ENCODE measurements at regions not wholly inside any gene's neighbourhood (a gene's known extent, or its start where the extent isn't known, plus 50 kb on each side); places are given as distances from the start of the nearest gene placed in this dataset.
A peak's percentile ranks its signal among the peaks of the same experiment; 100 is the strongest.
"Not testable (repeated sequence)": the region's sequence is repeated elsewhere in the genome, so short reads cannot be mapped to it uniquely, and the experiment has no call there.

GRCh38 chr6:51430589-51430988 lies 611.9 kb downstream of the TFAP2B start:
- DNase-seq, result no peak

DNA sequence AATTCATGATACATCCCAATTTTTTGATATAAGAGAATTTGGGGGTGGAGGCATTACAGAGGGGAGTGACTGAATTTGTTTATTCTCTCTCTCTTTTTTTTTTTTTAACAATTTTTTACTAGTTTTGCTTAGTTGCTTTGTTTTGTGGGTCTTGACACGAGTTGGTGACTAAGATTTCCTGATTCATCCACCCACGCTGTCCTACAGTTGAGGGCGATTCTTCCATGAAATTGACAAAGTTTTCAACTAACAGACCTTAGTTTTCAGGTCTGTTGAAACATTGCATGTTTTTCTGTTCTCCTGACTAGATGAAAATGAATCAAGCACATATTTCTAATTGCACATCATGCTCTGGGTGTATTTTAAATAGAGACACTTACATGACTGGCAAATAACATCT lies 613.8 kb downstream of the TFAP2B start:
- DNase-seq, result no peak

DNA sequence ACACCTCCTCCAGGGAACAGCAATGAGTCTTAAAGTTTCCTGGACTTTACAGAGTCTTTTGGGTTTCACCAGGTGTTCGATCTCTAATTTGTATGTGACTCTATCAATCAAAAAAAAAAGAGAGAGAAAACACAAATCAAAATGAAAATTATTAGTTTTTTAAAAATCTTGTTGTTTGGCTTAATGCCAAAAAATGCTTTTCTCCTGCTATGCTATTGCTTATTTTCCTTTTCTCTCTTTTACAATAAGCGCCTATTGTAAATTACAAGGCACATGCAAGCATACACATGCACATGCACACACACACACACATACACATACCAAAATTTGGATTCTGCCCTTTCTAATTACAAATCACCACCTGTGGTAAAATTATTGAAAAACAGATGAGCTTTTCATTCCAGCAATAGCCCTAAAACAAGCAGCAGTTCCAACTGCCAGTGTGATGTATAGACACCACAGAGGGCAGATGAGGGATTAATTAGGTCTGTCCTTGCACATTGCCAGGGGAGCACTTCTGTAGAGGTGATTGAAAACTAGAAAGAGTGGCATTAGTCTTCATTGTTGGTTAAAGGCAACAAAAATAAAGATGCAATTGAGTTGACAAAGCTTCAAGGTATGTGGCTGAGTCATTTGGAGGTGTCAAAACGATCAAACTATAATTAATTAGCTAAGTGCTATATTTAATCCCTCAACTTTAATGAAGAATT lies 631.7 kb downstream of the TFAP2B start:
- DNase-seq, result no peak

- no peak for DNase-seq
These were observed 632.3 kb downstream of the TFAP2B start for GRCh38 chr6:51450958-51451357.

DNA sequence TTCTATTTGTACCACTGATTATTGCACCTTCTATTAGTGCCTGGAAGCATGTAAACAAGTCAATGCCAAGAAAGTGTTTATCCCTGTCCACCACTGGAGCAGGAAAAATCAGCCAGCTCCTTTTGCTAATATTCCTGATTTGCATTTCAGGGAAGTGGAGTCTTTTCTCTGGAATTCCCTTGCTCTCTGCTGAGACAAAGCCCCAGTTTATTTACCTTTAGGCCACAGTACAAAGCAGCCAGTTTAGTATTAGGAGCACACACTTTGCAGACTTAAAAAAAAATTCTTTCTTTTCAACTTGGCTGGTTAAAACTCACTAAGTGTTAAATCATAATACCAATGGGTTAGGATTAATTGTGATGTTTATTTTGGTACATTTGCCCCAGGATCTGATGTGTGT lies 631.1 kb downstream of the PKHD1 start:
- no peak for DNase-seq

- no peak for DNase-seq
These were observed 627.5 kb downstream of the PKHD1 start for GRCh38 chr6:51459958-51460357.

DNA sequence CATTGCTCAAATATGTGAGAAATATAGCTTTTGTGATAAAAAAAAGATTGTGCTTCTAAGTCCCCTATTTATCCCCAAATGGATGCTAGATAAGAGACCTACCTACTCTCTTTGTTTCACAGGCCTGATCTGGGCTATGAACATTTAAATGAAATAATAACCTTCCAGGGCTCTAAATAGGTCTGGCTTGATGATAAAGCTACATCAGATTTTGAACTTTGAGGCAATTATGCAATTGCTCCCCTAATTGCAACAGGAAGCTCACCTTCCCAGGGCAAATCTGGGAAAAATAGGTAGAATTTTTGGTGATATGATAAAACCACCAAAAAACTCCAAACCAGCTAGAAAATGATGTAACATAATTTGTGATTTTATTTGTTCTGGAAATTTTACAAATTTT lies 624.5 kb downstream of the PKHD1 start:
- DNase-seq, result no peak

- no peak for DNase-seq
These were observed 624.1 kb downstream of the PKHD1 start for GRCh38 chr6:51463321-51463720.

DNA sequence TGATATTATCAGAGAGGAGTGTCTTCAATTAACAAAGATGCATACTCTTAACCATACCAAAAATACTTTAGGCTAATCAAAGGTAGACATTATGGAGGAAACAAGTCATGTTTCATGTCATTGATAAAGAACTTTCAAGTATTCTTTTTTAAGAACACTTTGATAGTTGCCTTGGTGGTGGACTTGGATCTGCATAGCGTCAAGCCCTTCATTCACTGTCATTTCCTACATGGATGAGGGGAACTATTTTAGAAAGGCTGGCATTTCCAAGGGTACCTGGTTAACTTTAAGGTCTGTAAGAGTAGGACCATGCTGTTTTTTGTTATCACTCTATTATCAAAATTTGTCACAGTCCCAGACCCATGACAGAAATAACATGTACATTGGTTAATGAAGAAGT lies 622.5 kb downstream of the PKHD1 start:
- no peak for DNase-seq

DNA sequence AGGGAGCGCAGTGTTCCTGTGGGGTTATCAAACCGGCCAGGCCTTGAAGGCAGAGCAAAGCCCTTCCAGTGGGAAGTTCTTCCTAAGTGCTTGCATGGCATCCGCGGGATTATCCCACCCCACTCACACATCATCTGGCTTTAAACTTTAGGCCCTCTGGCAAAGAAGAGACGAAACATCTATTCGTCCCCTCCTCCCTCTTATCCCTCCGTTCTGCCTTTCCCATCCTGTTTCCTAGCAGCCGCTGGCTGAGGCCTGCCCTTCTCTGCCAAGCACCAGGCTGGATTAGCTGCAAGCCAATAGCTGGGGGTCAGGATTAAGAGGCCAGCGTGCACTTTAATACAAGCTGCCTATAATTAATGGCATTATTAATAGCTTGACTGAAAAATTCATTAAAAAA lies 621.0 kb downstream of the PKHD1 start:
- no peak for DNase-seq

DNA sequence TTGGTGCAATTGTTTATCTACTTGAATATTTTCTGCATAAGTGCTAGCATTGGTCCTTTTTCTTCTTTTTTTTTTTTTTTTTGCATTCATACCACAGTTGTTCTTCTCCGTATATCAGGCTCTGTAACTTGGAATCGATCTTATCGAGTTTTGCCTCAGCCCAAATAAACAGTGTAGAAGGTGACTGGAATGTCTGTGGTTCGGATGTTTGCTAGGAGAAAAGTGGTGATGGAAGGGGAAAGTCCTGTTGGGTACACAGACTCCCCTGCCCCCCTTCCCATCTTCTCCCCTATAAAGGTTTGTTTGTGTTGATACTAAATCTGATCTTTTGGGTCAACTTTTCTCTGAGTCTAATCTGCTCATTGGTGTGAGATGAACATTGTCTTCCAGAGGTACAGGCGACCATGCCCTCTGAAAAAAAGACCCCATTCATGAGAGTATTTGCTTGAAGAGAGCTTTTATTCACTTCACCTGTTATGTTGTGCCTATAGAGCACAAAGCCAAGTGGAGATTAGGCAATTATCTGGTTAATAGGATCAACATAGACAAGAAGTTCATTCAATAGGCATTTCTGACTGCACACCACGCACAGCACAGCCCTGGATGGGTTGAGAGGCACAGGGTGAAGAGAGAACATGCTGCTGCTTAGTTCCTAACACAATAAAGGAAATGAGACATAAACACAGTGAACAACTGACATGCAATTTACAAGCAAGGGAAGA lies 620.0 kb downstream of the PKHD1 start:
- DNase-seq, result no peak

GRCh38 chr6:51468704-51469103 lies 618.7 kb downstream of the PKHD1 start:
- DNase-seq, result no peak

GRCh38 chr6:51472745-51473487 lies 614.5 kb downstream of the PKHD1 start:
- DNase-seq, result no peak

- no peak for DNase-seq
These were observed 613.1 kb downstream of the PKHD1 start for GRCh38 chr6:51474022-51474975.

GRCh38 chr6:51477711-51478311 lies 609.6 kb downstream of the PKHD1 start:
- DNase-seq, result no peak

GRCh38 chr6:51479296-51479695 lies 608.1 kb downstream of the PKHD1 start:
- DNase-seq, result no peak

- no peak for DNase-seq
These were observed 607.4 kb downstream of the PKHD1 start for GRCh38 chr6:51480040-51480439.

DNA sequence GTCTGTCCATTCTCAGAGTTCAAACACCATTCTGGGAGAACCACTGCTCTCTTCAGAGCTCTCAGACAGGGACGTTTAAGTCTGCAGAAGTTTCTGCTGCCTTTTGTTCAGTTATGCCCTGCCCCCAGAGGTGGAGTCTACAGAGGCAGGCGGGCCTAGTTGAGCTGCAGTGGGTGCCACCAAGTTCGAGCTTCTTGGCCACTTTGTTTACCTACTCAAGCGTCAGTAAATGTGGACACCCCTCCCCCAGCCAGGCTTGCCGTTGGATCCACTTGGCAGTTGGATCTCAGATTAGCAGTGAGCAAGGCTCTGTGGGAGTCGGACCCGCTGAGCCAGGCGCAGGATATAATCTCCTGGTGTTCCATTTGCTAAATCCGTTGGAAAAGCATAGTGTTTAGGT lies 601.5 kb downstream of the PKHD1 start:
- not testable (repeated sequence) for DNase-seq

DNA sequence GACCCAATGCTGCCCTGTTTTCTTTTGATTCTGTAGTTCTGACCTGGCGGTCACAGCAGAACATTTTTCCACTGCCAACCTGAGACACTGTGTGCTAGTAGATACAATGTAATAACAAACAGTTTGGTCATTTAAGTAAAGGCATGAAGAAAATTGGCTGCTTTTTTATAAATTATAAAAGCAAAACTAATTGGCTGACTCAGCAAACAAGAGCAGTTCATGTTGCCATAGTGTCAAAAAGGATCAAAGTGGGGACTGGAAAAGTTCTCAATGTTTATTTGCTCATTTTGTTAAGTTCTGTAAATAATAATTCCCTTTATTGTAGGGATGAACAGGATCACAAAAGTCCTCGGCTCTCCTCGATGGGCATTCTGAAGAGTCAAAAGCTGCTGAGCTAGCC lies 599.5 kb downstream of the PKHD1 start:
- DNase-seq, result no peak

- peak in 1 of 2 experiments; percentile 37 for DNase-seq
These were observed 598.3 kb downstream of the PKHD1 start for GRCh38 chr6:51489133-51489532.

- no peak for DNase-seq
These were observed 597.3 kb downstream of the PKHD1 start for GRCh38 chr6:51490101-51490500.

DNA sequence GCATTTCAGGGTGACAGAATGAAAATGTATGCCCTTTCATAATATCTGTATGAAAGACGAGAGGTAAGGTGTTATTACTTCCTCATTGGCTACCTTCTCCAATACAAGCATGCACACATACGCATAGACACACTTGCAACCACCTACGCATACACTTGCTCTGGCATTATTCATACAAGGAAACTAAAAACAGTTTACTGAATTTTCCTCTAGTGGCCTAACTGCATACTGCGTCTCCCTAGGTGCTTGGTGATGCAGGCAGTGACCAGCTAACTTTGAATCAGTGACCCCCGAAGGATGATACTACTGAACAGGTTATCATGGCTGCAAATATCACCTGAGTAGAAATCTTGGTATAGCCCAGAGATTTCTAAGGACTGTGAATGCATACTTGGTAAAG lies 593.1 kb downstream of the PKHD1 start:
- DNase-seq, result peak in 1 of 2 experiments; percentile 1
